GM19372 (cell line): ENCODE measurements at regions not wholly inside any gene's neighbourhood (a gene's known extent, or its start where the extent isn't known, plus 50 kb on each side); places are given as distances from the start of the nearest gene placed in this dataset.
"Not testable (repeated sequence)": the region's sequence is repeated elsewhere in the genome, so short reads cannot be mapped to it uniquely, and the experiment has no call there.

Experiments used
- ATAC-seq: cut with Tn5 transposase; IDR thresholded peaks from one replicate; pipeline ENCODE4 v1.9.1; 2021; ENCODE audit warnings: mild to moderate bottlenecking, low read depth, moderate library complexity; ENCODE audit not compliant: unreplicated experiment

DNA sequence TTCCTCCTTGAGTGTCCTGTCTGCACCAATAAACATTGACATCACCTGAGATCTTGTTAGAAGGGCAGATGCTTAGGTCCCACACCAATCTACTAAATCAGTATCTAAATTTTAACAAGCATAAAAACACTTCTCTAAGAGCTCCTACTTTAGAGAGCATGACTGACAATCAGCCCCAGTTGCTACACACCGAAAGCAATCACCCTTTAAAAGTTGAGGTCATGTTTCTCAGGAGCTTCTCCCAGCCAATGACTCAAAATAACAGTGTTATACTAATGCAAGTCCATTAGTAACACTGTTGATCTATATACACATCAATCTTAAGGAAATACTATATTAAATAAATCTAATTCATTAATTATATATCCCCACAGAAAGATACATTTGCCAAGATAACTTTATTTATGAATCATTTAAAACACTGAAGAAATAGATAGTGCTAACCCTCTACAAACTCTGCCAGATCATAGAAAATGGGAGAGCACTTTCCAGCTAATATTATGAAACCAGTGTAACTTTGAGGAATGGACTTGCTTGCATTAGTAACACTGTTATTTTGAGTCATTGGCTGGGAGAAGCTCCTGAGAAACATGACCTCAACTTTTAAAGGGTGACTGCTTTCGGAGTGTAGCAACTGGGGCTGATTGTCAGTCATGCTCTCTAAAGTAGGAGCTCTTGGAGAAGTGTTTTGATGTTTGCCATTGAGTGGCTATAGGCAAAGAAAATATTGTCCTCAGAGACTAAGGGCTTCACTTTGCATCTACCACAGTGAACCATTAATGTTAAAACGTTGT lies 109.8 kb upstream of the HDX start:
- ATAC-seq = no peak

DNA sequence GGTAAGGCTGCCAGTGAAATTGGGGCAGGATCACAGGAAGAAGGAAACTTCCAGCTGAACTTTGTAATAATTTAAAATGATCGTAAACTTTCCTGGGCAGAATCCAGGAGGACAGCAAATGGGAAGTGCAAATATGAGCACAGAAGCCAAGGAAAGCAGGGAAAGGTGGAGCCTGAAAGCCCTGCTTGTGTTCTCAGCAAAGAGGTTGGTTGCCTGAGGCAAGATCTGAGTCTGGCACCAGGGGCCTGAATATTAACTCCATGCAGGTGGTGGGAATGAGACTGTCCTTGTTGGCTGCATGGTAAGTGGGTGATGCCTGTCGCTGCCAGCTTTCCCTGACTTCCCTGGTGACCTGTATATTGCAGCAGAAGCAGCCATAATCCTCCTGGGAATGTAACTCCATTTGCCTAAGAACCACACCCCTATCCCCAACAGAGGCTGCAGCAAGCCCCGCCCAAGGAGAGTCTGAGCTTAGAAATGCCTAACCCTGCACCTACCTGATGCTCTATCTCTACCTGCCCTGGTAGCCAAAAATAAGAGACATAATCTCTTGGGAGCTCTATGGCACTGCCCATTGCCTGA lies 132.0 kb upstream of the HDX start:
- no peak for ATAC-seq

DNA sequence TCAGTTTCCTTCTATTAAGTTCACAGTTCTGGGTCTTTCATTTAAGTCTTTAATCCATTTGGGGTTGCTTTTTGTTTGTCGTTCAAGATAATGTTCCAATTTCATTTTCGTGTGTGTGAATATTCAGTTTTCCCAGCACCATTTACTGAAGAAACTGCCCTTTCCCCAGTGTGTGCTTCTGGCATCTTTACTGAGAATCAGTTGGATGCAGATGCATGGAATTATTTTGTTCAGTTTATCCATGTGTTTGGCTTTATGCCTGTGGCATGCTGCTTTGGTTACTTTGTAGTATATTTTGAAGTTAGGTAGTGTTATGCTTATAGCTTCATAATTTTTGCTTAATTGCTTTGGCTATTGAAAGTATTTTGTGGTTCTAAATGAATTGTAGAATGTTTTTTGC lies 163.8 kb upstream of the HDX start:
- no peak for ATAC-seq

DNA sequence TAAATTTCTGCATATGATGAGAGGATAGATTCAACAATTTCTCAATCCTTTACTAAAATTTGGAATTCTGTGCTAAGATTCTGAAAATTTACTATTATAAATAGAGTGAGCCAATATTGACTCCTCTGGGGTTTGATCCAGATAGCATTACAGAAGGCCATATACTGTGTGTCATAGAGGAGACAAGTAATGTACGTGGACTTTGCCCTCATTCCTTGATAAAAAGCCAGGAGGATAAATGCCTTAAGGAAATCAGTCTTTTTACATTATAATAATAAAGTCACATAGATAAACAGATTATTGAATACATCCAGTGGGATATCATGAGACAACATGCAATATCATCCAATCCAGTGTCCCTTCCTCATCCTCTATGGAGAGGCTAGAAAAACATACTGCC lies 188.0 kb upstream of the HDX start:
- ATAC-seq = no peak

DNA sequence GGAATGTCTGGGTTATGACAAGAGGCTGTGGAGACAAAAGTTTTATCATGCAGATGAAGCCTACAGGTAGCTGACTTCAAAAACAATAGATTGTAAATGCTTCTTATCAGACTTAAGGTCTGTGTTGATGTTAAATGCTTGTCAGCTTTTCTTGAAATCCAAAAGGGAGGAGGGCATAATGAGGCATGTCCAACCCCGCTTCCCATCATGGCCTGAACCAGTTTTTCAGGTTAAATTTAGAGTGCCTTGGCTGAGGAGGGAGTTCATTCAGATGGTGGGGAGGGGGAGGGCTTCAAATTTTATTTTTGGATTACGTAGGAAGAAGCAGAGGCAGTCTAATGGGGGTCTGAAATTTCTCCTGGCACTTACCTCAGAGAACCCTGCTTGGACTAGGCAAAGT lies 207.7 kb upstream of the HDX start:
- ATAC-seq = no peak

DNA sequence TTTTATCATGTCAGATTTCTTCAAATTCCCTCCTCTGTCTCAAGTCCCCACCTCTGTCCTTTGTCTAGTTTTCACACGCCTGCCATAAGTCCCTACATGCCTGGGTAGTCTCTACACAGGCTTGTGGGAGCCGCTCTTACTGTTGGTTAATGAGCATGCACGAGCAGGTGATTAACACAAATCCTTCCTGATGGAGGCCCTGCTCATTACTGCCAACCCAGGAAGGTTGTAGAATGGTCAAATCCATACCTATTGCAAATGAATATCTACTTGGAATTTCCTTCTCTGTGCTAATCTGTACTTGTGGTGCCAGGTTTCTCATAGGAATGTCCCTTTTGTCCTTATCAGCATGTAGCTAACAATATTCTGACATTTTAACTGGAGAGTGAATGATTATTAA lies 208.4 kb upstream of the HDX start:
- ATAC-seq = no peak

DNA sequence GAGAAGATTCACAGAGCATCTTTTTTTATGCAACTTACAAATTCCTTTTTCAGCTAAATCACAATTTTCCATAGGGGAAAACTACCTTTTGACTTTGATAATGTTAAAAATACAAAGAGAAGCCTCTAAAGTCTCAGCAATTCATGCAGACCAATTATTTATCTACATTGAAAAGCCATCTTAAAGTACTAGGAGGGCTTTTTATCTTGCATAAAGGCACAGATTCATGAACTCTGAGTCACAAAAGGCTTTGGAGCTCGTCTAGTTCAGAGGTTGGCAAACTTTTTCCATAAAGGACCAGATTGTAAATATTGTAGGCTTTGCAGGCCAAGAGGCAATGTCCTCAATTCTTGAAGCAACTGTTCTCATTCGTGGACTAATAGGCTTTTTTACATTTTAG lies 210.4 kb upstream of the HDX start:
- no peak for ATAC-seq

DNA sequence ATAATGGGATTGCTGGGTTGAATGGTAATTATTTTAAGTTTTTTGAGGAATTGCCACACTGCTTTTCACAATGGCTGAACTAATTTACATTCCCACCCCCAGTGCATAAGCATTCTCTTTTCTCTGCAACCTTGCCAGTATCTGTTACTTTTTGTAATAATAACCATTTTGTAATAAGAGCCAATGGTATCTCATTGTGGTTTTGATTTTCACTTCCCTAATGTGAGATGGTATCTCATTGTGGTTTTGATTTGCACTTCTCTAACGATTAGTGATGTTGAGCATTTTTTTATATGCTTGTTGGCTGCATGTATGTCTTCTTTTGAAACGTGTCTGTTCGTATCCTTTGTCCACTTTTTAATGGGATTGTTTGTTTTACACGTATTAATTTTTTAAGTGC lies 213.1 kb upstream of the HDX start:
- ATAC-seq = no peak

DNA sequence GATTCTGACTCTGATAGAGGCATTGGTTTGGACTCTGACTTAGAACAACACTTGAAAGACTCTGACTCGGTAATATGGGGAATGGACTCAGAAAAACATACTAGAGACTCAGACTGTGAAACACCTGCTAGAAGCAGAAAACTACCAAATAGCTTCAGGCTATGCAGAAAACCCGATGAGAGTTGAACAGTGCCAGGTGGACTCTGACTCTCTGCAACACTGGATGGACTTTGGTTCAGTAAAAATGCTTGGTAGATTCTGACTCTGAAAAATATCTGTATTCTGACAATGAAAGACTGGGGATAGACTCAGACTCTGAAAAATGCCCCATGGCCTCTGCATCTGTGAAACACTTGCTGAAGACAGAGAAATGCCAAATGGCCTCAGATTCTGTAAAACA lies 215.1 kb upstream of the HDX start:
- no peak for ATAC-seq

DNA sequence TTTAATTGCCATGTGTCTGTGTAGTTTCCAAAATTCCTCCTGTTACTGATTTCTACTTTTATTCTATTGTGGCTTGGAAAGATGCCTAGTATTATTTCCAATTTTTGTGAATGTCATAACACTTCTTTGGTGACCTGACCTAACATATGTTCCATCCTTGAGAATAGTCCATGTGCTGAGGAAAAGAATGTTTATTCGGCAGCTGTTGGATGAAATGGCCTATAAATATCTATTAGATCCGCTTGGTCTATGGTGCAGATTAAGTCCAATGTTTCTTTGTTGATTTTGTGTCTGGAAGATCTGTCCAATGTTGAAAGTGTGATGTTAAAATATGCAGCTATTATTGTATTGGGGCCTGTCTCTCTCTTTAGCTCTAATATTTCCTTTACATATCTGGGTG lies 219.2 kb upstream of the HDX start:
- ATAC-seq = no peak

DNA sequence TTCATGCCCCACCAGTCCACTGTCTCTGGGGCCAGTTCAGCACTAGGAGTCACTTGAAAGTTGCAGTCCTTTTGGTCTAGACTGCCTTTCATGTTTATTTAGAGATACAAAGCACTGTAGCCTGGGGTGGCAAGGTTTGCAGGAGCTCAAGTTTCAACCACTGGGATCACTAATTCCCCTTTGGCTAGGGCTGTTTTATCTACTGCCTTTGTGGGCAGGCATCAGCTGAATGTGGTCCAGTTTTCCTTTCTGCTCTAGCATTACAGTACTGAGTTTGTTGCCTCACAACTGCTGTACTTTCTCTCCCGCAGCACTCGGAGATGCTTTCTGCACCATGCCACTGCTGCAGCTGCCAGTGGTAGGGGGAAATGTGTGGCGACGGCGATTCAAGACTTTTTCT lies 222.3 kb upstream of the HDX start:
- ATAC-seq = no peak

DNA sequence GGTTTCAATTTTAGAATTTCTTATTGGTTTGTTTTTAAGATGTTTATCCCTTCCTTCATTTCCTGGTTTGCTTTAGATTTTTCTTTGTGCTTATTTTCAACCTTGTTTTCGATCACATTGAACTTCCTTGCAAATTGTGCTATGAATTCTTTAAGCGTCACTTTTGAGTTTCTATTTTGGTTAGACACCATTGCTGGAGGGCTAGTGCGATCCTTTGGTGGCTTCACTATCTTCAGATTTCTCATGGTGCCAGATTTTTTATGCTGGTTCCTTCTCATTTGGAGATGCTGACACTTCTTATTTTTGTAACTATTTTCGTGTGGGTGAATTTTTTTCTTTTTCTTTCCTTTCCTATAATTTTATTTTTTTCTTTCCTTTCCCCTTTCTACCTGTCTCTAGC lies 227.2 kb upstream of the HDX start:
- ATAC-seq = peak; percentile 11

DNA sequence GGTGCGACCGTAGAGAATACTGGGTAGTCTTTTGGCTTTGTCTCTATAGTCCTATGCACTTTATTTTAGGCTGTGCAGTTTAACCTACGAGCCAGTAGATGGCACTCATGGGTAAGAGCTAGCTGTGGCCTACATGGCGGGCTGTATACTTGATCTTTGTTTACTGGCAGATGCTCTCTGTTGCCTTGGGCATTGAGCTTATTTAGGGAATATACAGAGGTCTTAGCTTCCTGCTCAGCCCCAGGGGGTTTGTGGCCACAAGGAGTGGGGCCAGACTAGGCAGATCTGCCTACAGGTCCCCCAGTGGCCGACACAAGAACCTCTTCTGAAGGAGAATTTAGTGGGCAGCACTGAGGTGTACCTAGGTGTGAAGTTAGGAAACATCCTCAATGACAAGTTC lies 227.6 kb upstream of the HDX start:
- ATAC-seq = peak; percentile 98

DNA sequence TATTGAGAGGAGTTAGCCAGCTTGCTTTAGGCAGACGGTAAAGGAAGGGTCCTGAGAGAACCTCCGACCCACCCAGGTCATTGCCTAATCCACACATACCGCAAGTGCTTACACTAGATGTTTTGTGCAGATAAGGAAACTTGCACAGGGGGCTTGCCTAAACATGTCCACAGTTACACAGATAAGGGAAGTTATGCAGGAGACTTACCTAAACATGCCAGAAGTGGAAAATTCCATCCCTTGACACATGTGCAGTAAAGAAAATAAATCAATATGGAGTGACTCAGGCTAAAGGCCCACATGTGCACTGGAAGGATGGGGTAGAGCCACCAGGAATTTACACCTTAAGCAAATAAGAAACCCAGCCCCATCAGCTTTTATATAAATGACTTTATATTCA lies 232.8 kb upstream of the HDX start:
- ATAC-seq = no peak

DNA sequence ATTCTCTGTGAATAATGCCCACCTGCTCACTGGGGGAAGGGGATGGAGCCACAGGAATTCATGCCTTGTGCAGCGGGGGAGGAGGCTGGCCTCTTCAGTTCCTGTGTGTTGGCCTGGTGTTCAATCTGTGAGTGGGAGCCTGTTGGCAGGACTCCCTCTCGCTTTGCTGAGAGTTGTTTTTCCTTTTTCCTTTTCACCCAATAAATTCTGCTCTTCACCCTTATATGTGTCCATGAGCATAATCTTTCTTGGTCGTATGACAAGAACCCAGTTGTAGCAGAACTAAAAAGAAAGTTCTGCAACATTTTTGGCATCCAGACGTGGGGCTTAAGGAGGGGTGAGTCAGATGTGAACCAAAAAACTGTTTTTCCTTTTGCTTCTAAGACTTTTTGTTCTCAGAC lies 235.2 kb upstream of the HDX start:
- no peak for ATAC-seq

DNA sequence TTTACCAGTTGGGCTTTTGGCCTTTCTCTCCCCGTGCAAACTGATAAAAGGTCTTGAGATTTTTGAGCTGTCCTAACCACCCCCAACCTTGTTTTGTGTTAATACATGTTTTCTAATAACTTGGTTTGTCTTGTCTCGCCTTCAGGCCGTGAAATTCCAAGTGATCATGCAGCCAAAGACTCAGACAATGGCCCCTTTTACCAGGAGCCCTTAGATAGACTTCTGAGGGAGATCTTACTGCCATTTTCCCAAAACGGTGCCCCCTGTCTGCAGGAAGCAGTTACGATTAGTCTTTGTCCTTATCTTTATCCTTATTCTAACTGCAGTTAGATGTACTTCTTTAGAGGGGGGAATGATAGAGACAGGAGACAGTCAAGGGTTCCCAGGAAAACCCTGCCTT lies 245.3 kb upstream of the HDX start:
- no peak for ATAC-seq

DNA sequence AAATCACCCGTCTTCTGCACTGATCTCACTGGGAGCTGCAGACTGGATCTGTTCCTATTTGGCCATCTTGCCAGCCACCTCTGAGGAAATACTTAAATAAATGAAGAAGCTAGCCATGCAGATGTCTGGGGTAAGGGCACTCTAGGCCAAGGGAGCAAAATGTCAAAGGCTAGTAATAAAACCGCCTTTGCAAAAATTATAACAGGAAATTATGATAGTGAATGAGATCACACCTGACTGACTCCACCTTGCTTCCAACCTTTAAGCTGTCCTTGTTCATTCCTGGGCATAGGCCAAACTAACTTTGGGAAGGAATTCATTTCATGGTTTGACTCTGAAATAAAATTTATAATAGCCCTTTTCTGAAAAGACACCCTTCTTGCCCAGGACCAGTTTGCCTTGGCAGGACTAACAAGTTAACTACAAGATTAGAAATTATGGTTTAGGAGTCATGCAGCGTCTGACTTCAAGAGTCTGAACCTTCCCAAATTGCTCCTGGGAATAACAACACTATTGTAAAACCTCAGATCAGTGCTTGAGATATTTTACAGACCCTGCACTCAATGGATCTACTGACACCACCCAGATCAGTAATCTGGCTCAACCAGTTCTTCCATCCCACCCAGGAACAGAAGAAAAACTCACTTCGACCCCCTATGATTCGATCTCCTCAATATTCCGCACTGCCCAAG lies 246.9 kb upstream of the HDX start:
- no peak for ATAC-seq

DNA sequence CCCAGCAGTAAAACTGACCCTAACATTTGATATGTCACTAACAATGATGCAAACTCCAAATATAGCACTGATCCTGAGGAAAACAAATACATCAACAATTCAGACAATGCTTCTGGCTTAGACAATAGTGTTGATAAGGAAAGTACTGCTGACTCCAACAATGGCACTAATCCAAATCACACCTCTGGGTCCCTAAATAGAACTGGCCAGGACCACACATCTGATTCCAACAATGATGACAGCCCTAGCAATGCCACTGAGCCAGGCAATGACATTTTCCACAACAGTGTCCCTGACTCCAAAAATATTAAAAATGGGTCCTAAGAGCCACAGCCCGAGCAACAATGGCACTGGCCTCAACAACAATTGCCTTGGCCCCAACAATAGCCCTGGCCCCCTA lies 243.1 kb upstream of the APOOL start:
- no peak for ATAC-seq

DNA sequence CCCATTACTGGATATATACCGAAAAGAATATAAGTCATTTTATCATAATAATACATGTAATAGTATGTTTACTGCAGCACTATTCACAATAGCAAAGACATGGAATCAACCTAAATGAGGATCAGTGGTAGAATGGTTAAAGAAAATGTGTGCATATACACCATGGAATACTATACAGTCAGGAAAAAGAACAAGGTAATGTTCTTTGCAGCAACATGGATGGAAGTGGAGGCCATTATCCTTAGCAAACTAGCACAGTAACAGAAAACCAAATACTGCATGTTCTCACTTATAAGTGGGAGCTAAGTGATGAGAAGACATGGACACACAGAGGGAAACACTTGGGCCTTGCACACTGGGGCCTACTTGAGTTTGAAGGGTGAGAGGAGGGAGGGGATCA lies 207.4 kb upstream of the APOOL start:
- ATAC-seq = no peak

DNA sequence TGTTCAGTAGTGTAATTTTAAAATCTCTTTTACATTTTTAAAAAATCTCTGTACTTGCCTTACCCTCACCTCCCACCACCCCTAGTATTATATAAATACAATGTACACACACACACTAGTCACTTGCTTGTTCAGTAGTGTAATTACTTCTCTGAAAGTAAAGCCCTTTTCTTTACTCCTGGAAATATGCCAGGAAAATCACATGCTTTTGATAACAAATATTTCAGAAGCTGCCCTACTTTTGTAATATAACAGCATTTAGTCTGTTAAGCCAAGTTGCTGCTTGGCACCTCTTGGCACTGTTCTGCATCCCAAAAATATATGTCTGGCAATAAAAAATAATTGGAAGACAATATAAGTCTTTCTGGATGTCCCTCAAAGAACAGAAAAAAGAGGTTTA lies 172.8 kb upstream of the APOOL start:
- ATAC-seq = no peak

DNA sequence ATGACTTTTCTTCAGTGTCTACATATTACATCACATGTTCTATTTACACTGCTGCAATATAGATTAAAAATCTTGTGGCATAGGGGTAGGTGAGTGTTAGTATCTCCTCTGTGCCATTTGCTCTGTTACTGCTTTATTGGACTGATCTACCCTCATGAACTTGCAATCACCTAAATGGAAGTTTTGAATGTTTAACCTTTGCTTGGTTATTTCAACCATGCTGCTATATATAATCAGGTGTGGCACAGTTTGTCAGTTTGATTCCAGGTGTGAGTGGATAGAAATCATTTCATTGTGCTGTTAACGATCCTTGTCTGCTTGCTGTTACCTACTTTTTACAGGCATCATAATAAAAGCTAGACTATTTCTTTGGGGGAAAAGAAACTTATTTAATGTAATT lies 157.1 kb upstream of the APOOL start:
- ATAC-seq = not testable (repeated sequence)

DNA sequence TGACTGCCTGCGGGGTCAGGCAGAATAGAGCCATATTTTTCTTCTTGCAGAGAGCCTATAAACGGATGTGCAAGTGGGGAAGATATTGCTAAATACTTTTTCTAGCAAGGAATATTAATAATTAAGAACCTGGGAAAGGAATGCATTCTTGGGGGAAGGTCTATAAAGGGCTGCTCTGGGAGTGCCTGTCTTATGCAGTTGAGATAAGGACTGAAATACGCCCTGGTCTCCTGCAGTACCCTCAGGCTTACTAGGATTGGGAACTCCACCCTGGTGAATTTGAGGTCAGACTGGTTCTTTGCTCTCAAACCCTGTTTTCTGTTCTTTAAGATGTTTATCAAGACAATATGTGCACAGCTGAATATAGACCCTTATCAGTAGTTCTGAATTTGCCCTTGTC lies 152.5 kb upstream of the APOOL start:
- not testable (repeated sequence) for ATAC-seq
